LNCAP (cell line): ENCODE measurements at regions not wholly inside any gene's neighbourhood (a gene's known extent, or its start where the extent isn't known, plus 50 kb on each side); places are given as distances from the start of the nearest gene placed in this dataset.

Experiments
- CTCF ChIP-seq: fragments of 450-650 bp; IDR thresholded peaks from 2 replicates; pipeline ENCODE4 v1.5.1; 2017; ENCODE audit warnings: mild to moderate bottlenecking

GRCh38 chr22:47690586-47690985 lies 928.1 kb downstream of the TBC1D22A start:
- no peak for TF ChIP-seq CTCF

- TF ChIP-seq CTCF: no peak
Observed at GRCh38 chr22:47690166-47690565, 927.7 kb downstream of the TBC1D22A start.

- TF ChIP-seq CTCF: no peak
Observed at GRCh38 chr22:47687776-47688175, 925.3 kb downstream of the TBC1D22A start.

- no peak for TF ChIP-seq CTCF
Observed at GRCh38 chr22:47687346-47687655, 924.9 kb downstream of the TBC1D22A start.

DNA sequence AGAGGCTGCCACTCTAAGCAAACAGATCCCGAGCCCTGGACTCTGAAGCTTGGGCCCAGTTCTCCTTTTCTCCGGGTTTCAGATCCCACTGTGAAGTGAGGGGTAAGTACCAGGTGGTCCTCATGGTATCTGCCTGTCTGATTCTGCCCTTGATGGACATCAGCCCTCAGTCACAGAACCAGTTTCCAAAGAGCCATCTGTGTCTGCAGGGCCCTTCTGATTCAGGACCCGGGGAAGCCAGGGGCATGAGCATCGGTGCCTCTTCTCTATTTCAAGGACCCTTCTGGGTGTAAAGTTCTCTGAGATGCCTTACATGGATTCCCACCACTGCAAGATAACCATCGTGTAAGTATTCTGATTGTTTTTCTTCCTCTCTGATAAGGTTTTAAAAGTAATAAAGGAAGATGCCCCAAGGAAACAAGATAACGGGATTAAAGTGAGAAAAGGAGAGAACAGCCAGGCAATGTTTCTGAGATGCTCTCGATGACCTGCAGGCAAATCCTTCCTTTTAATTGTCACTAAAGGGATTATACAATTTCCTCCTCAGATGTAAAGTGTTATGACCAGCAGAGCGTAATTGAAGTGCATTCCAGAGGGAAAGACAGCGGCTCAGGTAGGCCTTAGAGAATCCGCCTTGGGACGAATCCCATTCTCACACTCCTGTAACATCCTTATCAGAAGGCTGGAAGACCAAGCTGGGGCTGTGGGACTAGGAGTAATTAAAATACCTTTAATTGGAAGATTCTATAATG lies 924.3 kb downstream of the TBC1D22A start:
- no peak for TF ChIP-seq CTCF

DNA sequence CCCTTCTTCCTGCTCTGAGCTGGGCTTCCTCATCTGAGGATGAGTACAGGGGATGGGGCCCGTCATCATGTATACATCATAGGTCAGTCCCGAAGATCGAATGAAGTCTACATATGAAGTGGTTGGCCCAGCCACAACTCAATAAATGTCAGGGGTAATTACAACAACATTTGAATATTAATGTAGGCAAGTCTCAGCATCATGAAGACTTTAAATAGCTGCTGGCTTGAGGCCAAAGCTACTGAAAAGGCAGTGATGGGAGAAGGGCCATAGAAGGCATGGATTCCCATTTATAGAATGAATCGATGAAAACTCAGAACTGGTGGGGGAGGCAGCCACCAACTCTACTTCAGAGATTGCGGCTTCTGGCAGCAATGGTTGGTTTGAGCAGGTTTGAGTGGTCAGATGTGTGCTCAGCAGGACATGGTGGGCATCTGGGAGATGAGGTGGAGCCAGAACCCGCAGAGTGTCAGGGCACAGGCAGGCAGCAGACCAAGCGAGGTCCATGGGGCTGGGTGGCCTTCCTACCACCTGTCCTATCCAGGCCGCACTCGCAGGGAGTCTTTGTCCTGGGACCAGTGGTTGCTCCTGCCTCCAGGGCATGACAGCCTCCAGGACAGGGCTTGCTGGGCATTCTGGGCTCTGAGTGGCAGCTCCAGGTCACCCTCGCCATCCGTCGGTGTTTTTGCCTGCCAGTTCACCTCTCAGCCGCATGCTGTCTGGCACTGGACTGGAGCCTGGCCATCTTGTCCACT lies 919.1 kb downstream of the TBC1D22A start:
- TF ChIP-seq CTCF: no peak

DNA sequence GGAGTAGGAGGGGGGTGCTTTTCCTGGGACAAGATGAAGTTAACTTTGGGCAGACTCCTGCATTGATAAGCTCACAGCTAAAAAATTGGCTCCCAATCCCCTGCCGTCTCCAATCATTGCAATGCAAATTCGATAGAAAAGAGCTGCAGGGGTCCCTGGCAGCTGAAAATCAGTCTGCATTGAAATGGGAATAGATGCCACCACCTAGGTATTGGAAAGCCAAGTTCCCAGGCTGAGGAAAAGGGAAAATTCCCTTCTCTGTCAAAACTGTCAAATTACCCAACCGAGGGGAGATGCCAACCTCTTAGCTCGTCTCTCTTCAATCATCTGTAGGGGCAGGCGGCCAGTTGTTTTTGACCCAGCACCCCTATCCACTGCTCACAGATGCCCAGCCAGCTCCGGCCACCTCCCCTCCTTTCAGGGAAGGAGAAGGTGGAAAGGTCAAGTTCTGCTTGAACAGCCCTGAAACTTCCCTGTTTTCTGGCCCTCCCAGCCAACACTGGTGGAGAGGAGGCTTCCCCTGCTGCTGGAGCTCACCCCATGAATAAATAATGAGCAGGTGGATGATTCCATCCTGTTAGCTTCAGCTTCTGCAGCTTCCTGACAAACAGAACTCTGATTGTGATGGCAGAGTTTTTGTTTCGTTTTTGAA lies 916.3 kb downstream of the TBC1D22A start:
- TF ChIP-seq CTCF: no peak
